ENCODE measurements at regions not wholly inside any gene's neighbourhood (a gene's known extent, or its start where the extent isn't known, plus 50 kb on each side); places are given as distances from the start of the nearest gene placed in this dataset.

DNA sequence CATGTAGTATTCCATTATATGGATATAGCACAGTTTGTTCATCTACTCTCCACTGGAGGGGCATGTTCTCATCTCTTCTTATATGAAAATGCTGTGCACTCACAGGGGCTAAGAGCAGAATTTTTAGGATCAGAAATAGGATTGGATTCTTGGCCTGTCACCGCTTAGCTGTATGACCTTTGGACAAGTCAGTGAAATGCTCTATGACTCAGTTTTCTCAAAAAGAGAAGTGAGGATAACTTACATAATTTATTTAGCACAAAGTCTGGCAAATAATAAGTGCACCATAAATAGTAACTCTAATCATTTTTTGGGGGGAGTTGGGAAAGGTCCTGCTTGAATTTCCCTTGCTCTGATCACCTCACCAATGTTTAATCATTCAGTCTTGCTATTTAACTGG lies 103.7 kb upstream of the LRIG1 start:
- DNase-seq (ENCODE audit: insufficient read length, low spot score) (no peak), FAIRE-seq (no peak)
- TF ChIP-seq PAX5 (IDR thresholded peaks at IDR 0.05; ENCODE audit: insufficient read depth, low read length, severe bottlenecking) (no peak), POLR2A (IDR thresholded peaks at IDR 0.05; ENCODE audit: low read depth, low read length) (no peak), POU2F2 (IDR thresholded peaks at IDR 0.05; ENCODE audit: low read depth, low read length) (no peak), TAF1 (IDR thresholded peaks at IDR 0.05; ENCODE audit: low read depth, low read length) (no peak)

DNA sequence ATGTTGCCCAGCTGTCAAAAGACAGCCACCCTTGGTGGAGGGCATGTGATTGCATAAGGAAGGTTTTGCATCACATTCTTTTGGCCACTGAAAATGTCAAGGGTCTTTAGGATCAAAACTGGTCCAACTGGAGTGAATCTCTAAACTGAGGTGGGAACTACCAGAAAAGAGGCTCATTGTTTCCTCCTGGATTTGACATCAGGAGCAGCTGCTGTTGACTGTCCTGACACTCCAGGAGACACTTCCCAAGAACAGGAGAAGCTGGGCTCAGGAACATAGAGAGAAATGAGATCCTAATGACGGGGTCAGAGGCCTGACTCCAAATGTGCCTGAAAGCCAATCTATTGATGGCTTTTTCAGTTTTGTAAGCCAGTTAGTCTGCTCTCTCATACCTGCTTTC lies 105.3 kb upstream of the LRIG1 start:
- DNase-seq (ENCODE audit: insufficient read length, low spot score) (no peak), FAIRE-seq (no peak)
- no peak for TF ChIP-seq POU2F2 (IDR thresholded peaks at IDR 0.05; ENCODE audit: low read depth, low read length)
- TF ChIP-seq POLR2A (IDR thresholded peaks at IDR 0.05; ENCODE audit: low read depth, low read length): no peak
- TF ChIP-seq TAF1 (IDR thresholded peaks at IDR 0.05; ENCODE audit: low read depth, low read length): no peak

DNA sequence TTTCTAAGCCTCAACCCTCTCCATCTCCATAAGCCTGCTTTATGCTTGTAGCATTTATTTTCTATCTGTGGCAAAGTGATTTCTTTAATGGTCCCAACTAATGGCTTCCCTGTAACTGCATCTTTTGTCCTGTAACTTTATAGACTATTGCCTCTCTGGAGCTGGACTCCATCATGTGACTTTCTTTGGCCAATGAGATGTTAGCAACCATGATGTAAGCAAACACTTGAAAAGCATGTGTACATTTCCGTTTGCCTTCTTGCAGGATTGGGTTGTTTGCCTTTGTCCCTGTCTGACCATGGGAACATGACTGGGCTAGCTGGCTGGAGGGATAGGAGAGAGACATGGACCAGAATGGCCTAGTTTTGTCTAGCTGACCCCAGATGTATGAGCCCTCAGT lies 106.0 kb upstream of the LRIG1 start:
- TF ChIP-seq PAX5 (IDR thresholded peaks at IDR 0.05; ENCODE audit: insufficient read depth, low read length, severe bottlenecking) (no peak), SPI1 (IDR thresholded peaks at IDR 0.05; ENCODE audit: low read depth, low read length) (no peak), POLR2AphosphoS5 (IDR thresholded peaks at IDR 0.05; ENCODE audit: low read depth, low read length) (no peak), POLR2A (IDR thresholded peaks at IDR 0.05; ENCODE audit: low read depth, low read length) (no peak), POU2F2 (IDR thresholded peaks at IDR 0.05; ENCODE audit: low read depth, low read length) (no peak), TAF1 (IDR thresholded peaks at IDR 0.05; ENCODE audit: low read depth, low read length) (no peak)
- FAIRE-seq (no peak), DNase-seq (ENCODE audit: insufficient read length, low spot score) (no peak)

DNA sequence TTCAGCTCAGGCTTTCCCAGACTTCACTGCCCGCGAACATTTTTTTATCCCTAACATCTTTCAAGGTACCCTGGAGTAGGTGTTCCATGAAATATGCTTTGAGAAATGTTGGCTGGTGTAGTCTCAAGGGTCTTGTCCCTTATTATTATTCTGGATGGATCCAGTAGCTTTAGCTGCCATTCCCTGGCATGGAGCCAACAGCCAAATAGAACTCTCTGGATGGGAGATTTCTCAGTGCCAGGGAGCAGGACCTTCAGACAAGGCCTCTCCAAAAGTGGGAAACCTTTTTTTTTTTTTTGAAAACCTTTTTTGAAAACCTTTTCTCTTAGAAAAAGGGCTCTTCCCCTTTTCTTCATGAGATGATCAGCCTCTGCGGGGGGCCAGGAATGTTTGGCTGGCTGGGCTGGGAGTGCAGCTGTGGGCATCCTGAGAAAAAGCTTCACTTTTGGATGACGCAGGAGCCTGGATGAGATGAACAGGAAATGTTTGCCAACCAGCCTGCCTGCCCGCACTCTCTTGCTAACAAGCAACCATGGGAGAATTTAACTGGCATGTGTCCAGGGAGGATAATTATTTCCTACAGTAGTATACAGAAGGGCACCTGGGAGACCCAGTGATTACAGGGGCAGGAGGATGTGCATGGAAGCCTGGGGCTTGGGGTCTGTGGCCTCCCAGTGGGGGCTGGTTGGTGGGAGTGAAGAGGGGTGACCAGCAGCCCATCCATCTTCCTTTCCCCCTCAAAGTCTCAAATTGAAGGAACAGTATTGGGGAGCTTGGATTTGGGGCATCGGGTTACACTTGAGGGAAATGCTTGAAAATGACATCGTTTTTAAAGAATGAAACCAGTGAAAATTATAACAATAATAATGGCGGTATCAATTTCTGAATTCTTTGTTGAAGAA lies 109.1 kb upstream of the LRIG1 start:
- FAIRE-seq (no peak), DNase-seq (ENCODE audit: insufficient read length, low spot score) (no peak)
- TF ChIP-seq TAF1 (IDR thresholded peaks at IDR 0.05; ENCODE audit: low read depth, low read length): no peak
- no peak for TF ChIP-seq POLR2A (IDR thresholded peaks at IDR 0.05; ENCODE audit: low read depth, low read length)
- TF ChIP-seq POLR2AphosphoS5 (IDR thresholded peaks at IDR 0.05; ENCODE audit: low read depth, low read length): no peak
- TF ChIP-seq SPI1 (IDR thresholded peaks at IDR 0.05; ENCODE audit: low read depth, low read length): no peak
- TF ChIP-seq PAX5 (IDR thresholded peaks at IDR 0.05; ENCODE audit: insufficient read depth, low read length, severe bottlenecking): no peak
- no peak for TF ChIP-seq POU2F2 (IDR thresholded peaks at IDR 0.05; ENCODE audit: low read depth, low read length)

DNA sequence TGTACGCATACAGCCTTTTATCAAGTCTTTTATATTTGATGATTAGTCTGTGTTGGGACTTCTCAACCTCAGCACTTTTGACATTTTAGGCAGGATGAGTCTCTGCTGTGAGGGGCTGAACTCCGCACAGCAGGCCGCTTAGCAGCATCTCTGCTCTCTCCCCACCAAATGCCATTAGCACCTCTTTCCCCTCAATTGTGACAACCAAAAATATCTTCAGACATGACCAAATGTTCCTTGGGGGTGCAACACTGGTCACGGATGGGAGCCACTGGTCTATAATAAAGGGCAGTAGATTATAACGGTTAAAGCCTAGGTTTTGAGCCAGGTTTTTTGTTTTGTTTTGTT lies 109.7 kb upstream of the LRIG1 start:
- no peak for FAIRE-seq
- TF ChIP-seq POU2F2 (IDR thresholded peaks at IDR 0.05; ENCODE audit: low read depth, low read length) (no peak), SPI1 (IDR thresholded peaks at IDR 0.05; ENCODE audit: low read depth, low read length) (no peak), PAX5 (IDR thresholded peaks at IDR 0.05; ENCODE audit: insufficient read depth, low read length, severe bottlenecking) (no peak), POLR2A (IDR thresholded peaks at IDR 0.05; ENCODE audit: low read depth, low read length) (no peak), POLR2AphosphoS5 (IDR thresholded peaks at IDR 0.05; ENCODE audit: low read depth, low read length) (no peak), TAF1 (IDR thresholded peaks at IDR 0.05; ENCODE audit: low read depth, low read length) (no peak)

DNA sequence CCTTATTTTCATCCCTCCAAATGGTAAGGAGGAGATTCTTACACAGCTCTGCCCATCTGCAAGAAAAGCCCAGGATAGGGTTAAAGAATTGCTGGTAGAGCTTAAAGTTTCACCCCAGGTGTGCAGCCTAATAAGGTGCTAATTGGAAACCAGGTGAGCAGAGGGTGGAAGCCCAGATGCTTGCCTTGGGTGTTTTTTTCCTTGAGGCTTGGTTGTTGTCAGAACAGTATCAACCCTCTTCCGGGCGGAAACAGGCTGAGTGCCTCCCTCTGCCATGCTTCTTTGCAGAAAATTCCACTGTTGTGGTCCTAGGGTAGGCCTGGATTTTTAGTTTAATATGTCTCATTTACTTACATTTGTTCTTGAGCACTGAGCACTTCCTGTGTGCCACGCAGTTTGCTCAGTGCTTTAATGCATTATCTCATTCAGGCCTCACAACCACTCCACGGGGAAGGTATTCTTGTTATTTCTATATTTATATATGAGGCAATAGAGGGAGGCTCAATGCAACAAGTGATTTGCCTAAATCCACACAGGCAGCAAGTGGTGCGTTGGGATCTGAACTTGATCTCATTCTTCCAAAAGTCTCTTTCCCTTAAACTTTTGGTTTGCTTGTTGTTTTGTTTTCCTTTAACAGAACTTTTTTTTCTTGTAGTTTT lies 115.0 kb upstream of the LRIG1 start:
- TF ChIP-seq PAX5 (IDR thresholded peaks at IDR 0.05; ENCODE audit: insufficient read depth, low read length, severe bottlenecking) (no peak), SPI1 (IDR thresholded peaks at IDR 0.05; ENCODE audit: low read depth, low read length) (no peak), POLR2A (IDR thresholded peaks at IDR 0.05; ENCODE audit: low read depth, low read length) (no peak), POLR2AphosphoS5 (IDR thresholded peaks at IDR 0.05; ENCODE audit: low read depth, low read length) (no peak), POU2F2 (IDR thresholded peaks at IDR 0.05; ENCODE audit: low read depth, low read length) (no peak), TAF1 (IDR thresholded peaks at IDR 0.05; ENCODE audit: low read depth, low read length) (no peak)
- FAIRE-seq (no peak), DNase-seq (ENCODE audit: insufficient read length, low spot score) (no peak)

More for the DNA sequence above, 109.7 kb upstream of the LRIG1 start:
- DNase-seq (ENCODE audit: insufficient read length, low spot score): no peak

DNA sequence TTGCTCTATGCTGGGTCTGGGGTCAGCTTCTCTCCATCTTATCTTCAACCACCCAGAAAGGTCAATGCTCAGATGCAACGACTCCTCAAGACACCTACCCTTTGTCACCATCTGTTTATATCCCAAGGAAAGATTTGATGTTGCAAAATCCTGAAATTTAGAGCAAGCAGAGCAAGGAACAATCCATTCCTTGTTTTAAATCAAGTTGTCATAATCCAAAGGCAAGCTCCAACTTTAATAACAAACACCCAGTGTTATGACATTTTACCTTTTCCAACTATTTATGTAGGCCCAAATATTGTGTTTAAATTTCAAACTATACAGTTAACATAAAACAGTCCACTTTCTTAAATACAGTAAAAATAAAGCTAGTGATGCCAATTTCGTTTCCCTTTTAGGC lies 116.5 kb upstream of the LRIG1 start:
- DNase-seq (ENCODE audit: insufficient read length, low spot score) (no peak), FAIRE-seq (no peak)
- TF ChIP-seq TAF1 (IDR thresholded peaks at IDR 0.05; ENCODE audit: low read depth, low read length) (no peak), PAX5 (IDR thresholded peaks at IDR 0.05; ENCODE audit: insufficient read depth, low read length, severe bottlenecking) (no peak), POLR2A (IDR thresholded peaks at IDR 0.05; ENCODE audit: low read depth, low read length) (no peak), POU2F2 (IDR thresholded peaks at IDR 0.05; ENCODE audit: low read depth, low read length) (no peak)

DNA sequence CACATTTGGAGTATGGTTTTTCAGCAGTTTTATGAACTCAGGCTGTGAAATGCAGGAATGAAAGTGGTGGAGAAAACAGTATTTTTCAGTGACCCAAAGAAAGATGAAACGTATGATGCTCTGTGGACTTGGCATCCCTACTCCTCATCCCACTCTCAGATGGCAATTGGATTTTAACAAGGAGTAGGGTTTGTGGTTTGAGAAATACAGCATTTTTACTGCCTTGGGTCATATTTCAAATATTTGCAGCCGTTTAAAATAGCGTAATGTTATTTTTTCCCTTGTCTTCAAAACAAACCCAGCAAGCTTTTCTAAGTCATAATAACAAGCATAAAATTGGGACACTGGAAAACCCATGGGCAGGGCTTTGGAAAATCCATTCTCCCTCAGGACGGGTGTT lies 117.2 kb upstream of the LRIG1 start:
- FAIRE-seq (no peak), DNase-seq (ENCODE audit: insufficient read length, low spot score) (no peak)
- no peak for TF ChIP-seq POU2F2 (IDR thresholded peaks at IDR 0.05; ENCODE audit: low read depth, low read length)
- no peak for TF ChIP-seq POLR2AphosphoS5 (IDR thresholded peaks at IDR 0.05; ENCODE audit: low read depth, low read length)
- TF ChIP-seq POLR2A (IDR thresholded peaks at IDR 0.05; ENCODE audit: low read depth, low read length): no peak
- TF ChIP-seq TAF1 (IDR thresholded peaks at IDR 0.05; ENCODE audit: low read depth, low read length): no peak
- no peak for TF ChIP-seq PAX5 (IDR thresholded peaks at IDR 0.05; ENCODE audit: insufficient read depth, low read length, severe bottlenecking)
- TF ChIP-seq SPI1 (IDR thresholded peaks at IDR 0.05; ENCODE audit: low read depth, low read length): no peak

DNA sequence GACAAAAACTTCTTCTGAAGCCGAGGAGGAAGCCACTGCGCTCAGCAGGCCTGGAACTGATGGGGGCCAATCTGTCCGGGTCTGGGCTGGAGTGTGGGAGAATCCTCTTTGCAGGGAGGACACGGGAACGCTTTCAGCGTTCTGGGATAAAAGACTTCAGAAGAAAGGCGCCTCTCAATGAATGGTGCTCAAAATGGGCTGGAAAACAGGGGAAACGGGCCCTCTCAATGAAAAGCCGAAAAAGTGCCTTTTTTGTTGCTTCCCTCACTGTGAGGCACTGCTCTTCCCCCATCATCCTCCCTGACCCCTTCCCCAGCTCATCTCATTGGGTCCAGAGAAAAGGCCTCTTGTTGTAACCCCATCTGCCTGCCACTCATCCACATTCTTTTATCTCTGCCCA lies 119.5 kb upstream of the LRIG1 start:
- FAIRE-seq (no peak), DNase-seq (ENCODE audit: insufficient read length, low spot score) (no peak)
- no peak for TF ChIP-seq TAF1 (IDR thresholded peaks at IDR 0.05; ENCODE audit: low read depth, low read length)
- TF ChIP-seq POU2F2 (IDR thresholded peaks at IDR 0.05; ENCODE audit: low read depth, low read length): no peak
- TF ChIP-seq POLR2A (IDR thresholded peaks at IDR 0.05; ENCODE audit: low read depth, low read length): no peak
